Right lobe of liver (tissue), 6 donors: ENCODE measurements at regions not wholly inside any gene's neighbourhood (a gene's known extent, or its start where the extent isn't known, plus 50 kb on each side); places are given as distances from the start of the nearest gene placed in this dataset.

Source experiments
- ATAC-seq, 4 donors: fragments of 200-7000 bp; cut with Tn5 transposase; one replicate each; pipeline ENCODE4 v1.9.1; 2020; ENCODE audit warnings: mild to moderate bottlenecking in 4 of 4, moderate library complexity in 4 of 4
- DNase-seq, 3 donors: peaks; one replicate each; pipeline ENCODE4 v3.0.0-alpha.2; 2020
- H3K27ac ChIP-seq, 3 donors: fragments of 200-600 bp; one replicate each; pipeline ENCODE4 v1.8.0; 2022
- H3K27me3 ChIP-seq, 2 donors: fragments of 200-600 bp; one replicate each; pipeline ENCODE4 v1.8.0; 2022
- H3K36me3 ChIP-seq, 4 donors: fragments of 200-600 bp; sonication (generic) in 1 of 4; one replicate each; pipeline versions ENCODE4 v1.5.1 to v1.8.0; 2017 to 2022; ENCODE audit warnings: control low read depth in 1 of 4
- H3K4me1 ChIP-seq, 4 donors: fragments of 200-600 bp; sonication (generic) in 1 of 4; one replicate each; pipeline versions ENCODE4 v1.5.1 to v1.8.0; 2017 to 2022; ENCODE audit warnings: control low read depth in 1 of 4
- H3K4me3 ChIP-seq, 3 donors: fragments of 200-600 bp; one replicate each; pipeline ENCODE4 v1.8.0; 2022
- H3K9me3 ChIP-seq, 4 donors: fragments of 200-600 bp; sonication (generic) in 1 of 4; one replicate each; pipeline versions ENCODE4 v1.5.1 to v1.8.0; 2017 to 2022; ENCODE audit warnings: control low read depth in 1 of 4
- POLR2A ChIP-seq: fragments of 450-650 bp; IDR thresholded peaks from one replicate; pipeline ENCODE4 v1.6.1; 2017; ENCODE audit warnings: antibody characterized with exemption, mild to moderate bottlenecking
- WGBS: methylation state at CpG from one replicate; pipeline ENCODE4 v1.1.6; 2018; ENCODE audit warnings: low coverage, low lambda C conversion rate; ENCODE audit not compliant: insufficient coverage; ENCODE audit errors: missing lambda C conversion rate; 5-methylcytosine and 5-hydroxymethylcytosine counted together
- intact Hi-C, 2 donors: fragments of 100-400 bp; cut with DNase I; formaldehyde crosslinking; loops; one replicate each; pipeline versions ENCODE4 v1.11.2 to v1.14.1; 2022
- TF ChIP-seq, protein P1 (sequence below), 4 donors: fragments of 200-600 bp in 3 of 4; fragments of 450-650 bp in 1 of 4; IDR thresholded peaks; one replicate each; pipeline versions ENCODE4 v1.5.1 to v1.8.0; 2016 to 2022; ENCODE audit warnings: antibody characterized with exemption in 4 of 4, mild to moderate bottlenecking in 2 of 4
- donor health status: DM: no; HTN: yes; CAD: no.
- donor health status: DM: no; HTN: no; CAD: no.
- donor health status: DM: no; HTN: no; CAD: no.
- donor health status: DM: no; HTN: yes; CAD: no.
- donor health status: DM: no; HTN: yes; CAD: no.

DNA sequence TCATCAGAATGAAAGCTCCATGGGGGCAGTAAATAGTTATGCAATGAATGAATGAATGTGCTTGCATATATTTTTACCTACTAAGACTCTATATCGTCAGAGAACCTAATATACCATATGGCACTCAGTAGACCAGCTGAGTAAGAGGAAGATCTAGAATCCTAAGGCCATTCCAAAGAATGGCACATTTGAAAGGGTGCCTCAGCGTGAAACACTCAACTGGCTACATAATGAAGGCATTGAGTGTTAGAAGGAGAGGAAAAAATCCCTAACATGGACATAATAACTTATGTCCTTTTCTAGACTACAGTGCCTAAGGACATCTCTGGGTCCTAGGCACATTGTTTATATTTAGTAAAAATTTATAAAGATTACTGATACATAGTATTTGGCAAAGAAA lies 61.7 kb upstream of the ARID2 start:
- Histone ChIP-seq H3K4me3 (no peak overlapping the region), H3K4me1 (no peaks in the 10 kb centered on the region), H3K27ac (no peak overlapping the region), H3K9me3 (no peaks in the 10 kb centered on the region), H3K36me3 (no peaks in the 10 kb centered on the region), H3K27me3 (no peaks in the 10 kb centered on the region)
- intact Hi-C loops, result no loop called here
- no peak for ATAC-seq
- no peak for TF ChIP-seq POLR2A
- TF ChIP-seq, protein P1, sequence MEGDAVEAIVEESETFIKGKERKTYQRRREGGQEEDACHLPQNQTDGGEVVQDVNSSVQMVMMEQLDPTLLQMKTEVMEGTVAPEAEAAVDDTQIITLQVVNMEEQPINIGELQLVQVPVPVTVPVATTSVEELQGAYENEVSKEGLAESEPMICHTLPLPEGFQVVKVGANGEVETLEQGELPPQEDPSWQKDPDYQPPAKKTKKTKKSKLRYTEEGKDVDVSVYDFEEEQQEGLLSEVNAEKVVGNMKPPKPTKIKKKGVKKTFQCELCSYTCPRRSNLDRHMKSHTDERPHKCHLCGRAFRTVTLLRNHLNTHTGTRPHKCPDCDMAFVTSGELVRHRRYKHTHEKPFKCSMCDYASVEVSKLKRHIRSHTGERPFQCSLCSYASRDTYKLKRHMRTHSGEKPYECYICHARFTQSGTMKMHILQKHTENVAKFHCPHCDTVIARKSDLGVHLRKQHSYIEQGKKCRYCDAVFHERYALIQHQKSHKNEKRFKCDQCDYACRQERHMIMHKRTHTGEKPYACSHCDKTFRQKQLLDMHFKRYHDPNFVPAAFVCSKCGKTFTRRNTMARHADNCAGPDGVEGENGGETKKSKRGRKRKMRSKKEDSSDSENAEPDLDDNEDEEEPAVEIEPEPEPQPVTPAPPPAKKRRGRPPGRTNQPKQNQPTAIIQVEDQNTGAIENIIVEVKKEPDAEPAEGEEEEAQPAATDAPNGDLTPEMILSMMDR (IDR thresholded peaks at IDR 0.05), result no peak
- DNase-seq, result no peak
- 56% methylated on average over 2 of the region's 2 CpGs for WGBS

GRCh38 chr12:45668641-45669040 lies 60.9 kb upstream of the ARID2 start:
- H3K4me3 ChIP-seq, result no peak overlapping the region
- intact Hi-C loops, result no loop called here
- ATAC-seq, result no peak

DNA sequence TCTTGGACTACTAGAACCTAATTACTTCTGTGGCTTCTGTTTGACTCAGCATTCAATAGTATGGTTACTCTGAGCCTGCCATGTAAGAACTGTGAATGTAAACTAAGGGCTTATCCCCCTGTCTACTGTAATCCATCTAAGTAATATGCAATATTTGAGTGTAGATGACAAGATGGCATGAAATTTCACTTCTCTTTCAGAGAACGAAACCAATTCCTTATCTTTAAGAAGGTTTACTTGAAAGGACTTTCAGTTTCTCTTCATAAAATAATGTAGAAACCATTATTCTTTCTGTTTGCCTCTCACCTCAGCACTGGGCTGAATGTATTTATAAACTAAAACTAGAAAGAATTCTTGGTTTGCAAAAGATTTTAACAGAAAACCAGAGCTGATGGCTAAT lies 60.4 kb upstream of the ARID2 start:
- no peak overlapping the region for H3K27ac ChIP-seq

More at GRCh38 chr12:45668641-45669040, 60.9 kb upstream of the ARID2 start:
- no peak for TF ChIP-seq POLR2A
- TF ChIP-seq, protein P1 (IDR thresholded peaks at IDR 0.05), result no peak
- no peaks in the 10 kb centered on the region for H3K4me1 ChIP-seq
- no peaks in the 10 kb centered on the region for H3K36me3 ChIP-seq
- no peak for DNase-seq
- H3K9me3 ChIP-seq, result no peaks in the 10 kb centered on the region
- no peak overlapping the region for H3K27ac ChIP-seq
- no peaks in the 10 kb centered on the region for H3K27me3 ChIP-seq
- WGBS, result 38% methylated on average over 1 of the region's 1 CpG

DNA sequence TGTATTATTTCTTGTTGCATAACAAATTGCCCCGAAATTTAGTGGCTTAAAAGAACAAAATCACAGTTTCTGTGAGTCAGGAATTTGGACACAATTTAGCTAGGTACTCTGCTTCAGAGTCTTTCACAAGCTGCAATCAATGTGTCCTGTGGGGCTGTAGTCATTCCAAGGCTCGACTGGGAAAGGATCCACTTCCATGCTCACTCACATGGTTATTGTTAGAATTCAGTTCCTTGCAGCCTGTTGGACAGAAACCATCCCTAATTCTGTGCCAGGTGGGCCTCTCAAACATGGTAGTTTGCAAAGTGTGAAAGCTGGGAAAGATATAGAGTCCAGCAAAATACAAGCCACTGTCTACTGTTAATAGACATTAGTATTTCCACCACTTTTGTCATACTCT lies 59.7 kb upstream of the ARID2 start:
- intact Hi-C loops, result no loop called here
- no peak for DNase-seq
- Histone ChIP-seq H3K4me1 (no peaks in the 10 kb centered on the region), H3K4me3 (no peak overlapping the region), H3K36me3 (no peaks in the 10 kb centered on the region), H3K27me3 (no peaks in the 10 kb centered on the region), H3K27ac (no peak overlapping the region), H3K9me3 (no peaks in the 10 kb centered on the region)
- TF ChIP-seq, protein P1 (IDR thresholded peaks at IDR 0.05), result no peak
- no peak for TF ChIP-seq POLR2A
- peak in 1 of 4 donors; percentile 27 for ATAC-seq
- 29% methylated on average over 2 of the region's 2 CpGs for WGBS

More for the DNA sequence above, 60.4 kb upstream of the ARID2 start:
- Histone ChIP-seq H3K9me3 (no peaks in the 10 kb centered on the region), H3K4me3 (no peak overlapping the region), H3K36me3 (no peaks in the 10 kb centered on the region), H3K4me1 (no peaks in the 10 kb centered on the region), H3K27me3 (no peaks in the 10 kb centered on the region)
- ATAC-seq, result peak in 2 of 4 donors; percentile 47 to 50
- TF ChIP-seq POLR2A, result no peak
- TF ChIP-seq, protein P1 (IDR thresholded peaks at IDR 0.05), result no peak
- 27% methylated on average over 1 of the region's 1 CpG for WGBS
- intact Hi-C loops, result no loop called here
- DNase-seq, result no peak
